A673 (cell line): ENCODE measurements at regions not wholly inside any gene's neighbourhood (a gene's known extent, or its start where the extent isn't known, plus 50 kb on each side); places are given as distances from the start of the nearest gene placed in this dataset.

ENCODE experiments used
- BruUV-seq: library from RNA; stranded (reverse); fragments of 400-500 nt; replicated peaks from 2 replicates; lab custom pipeline; 2021; lab: Mats Ljungman, UMichigan
- CTCF ChIA-PET: fragments of 300-600 bp; sonication (Branson Sonifier 250); formaldehyde crosslinking; loops from one replicate; lab custom pipeline; 2022; ENCODE audit warnings: antibody characterized with exemption; lab: Charles Lee
- POLR2A ChIA-PET: fragments of 300-600 bp; sonication (Branson Sonifier 250); formaldehyde crosslinking; loops from one replicate; lab custom pipeline; 2022; ENCODE audit warnings: antibody characterized with exemption; ENCODE audit not compliant: low non-redundant PET; lab: Charles Lee
- DNase-seq: peaks from one replicate; pipeline ENCODE4 v3.0.0-alpha.2; 2015; ENCODE audit warnings: low spot score
- H3K27ac ChIP-seq: fragments of 200-600 bp; sonication (generic); 2 replicates; pipeline ENCODE4 v1.5.1; 2016; ENCODE audit warnings: mixed run types, low read depth, mild to moderate bottlenecking, mixed read lengths, antibody characterized with exemption, low read length; ENCODE audit not compliant: poor library complexity, severe bottlenecking
- H3K27me3 ChIP-seq: fragments of 200-600 bp; sonication (generic); replicated peaks from 2 replicates; pipeline ENCODE4 v1.6.1; 2017; ENCODE audit warnings: mixed run types, low read depth, mild to moderate bottlenecking, mixed read lengths, antibody characterized with exemption, low read length; ENCODE audit not compliant: insufficient read depth, poor library complexity
- H3K36me3 ChIP-seq: fragments of 200-600 bp; sonication (generic); 2 replicates; pipeline ENCODE4 v1.6.1; 2016; ENCODE audit warnings: mixed run types, mild to moderate bottlenecking, mixed read lengths, antibody characterized with exemption, low read length; ENCODE audit not compliant: insufficient read depth, poor library complexity, severe bottlenecking
- H3K4me1 ChIP-seq: fragments of 200-600 bp; sonication (generic); 2 replicates; pipeline ENCODE4 v1.6.1; 2017; ENCODE audit warnings: mixed run types, mild to moderate bottlenecking, mixed read lengths, antibody characterized with exemption, low read length; ENCODE audit not compliant: insufficient read depth, poor library complexity, severe bottlenecking
- H3K4me3 ChIP-seq: fragments of 200-600 bp; sonication (generic); 2 replicates; pipeline ENCODE4 v1.5.1; 2016; ENCODE audit warnings: low read depth, mixed run types, mild to moderate bottlenecking, mixed read lengths, low read length; ENCODE audit not compliant: poor library complexity, severe bottlenecking
- H3K9me3 ChIP-seq: fragments of 200-600 bp; sonication (generic); 2 replicates; pipeline ENCODE4 v1.6.1; 2016; ENCODE audit warnings: mixed run types, low read depth, mild to moderate bottlenecking, mixed read lengths, antibody characterized with exemption, low read length; ENCODE audit not compliant: poor library complexity, severe bottlenecking
- EZH2 ChIP-seq: fragments of 200-600 bp; sonication (generic); IDR thresholded peaks from 2 replicates; pipeline ENCODE4 v1.6.1; 2017; ENCODE audit warnings: borderline replicate concordance, low read depth, mild to moderate bottlenecking, mixed read lengths, antibody characterized with exemption, low read length; ENCODE audit not compliant: poor library complexity, severe bottlenecking
- intact Hi-C: fragments of 100-400 bp; cut with micrococcal nuclease; formaldehyde crosslinking; loops from one replicate; pipeline ENCODE4 v1.10.0; 2022; ENCODE audit not compliant: unreplicated experiment
- TF ChIP-seq, protein P1 (sequence below): fragments of 300-800, 200-600 bp; sonication (generic); conservative IDR thresholded peaks from 2 replicates; pipeline ENCODE4 v1.5.1; 2017; ENCODE audit warnings: low read depth, mild to moderate bottlenecking, antibody characterized with exemption, low read length, moderate library complexity, mixed read lengths

DNA sequence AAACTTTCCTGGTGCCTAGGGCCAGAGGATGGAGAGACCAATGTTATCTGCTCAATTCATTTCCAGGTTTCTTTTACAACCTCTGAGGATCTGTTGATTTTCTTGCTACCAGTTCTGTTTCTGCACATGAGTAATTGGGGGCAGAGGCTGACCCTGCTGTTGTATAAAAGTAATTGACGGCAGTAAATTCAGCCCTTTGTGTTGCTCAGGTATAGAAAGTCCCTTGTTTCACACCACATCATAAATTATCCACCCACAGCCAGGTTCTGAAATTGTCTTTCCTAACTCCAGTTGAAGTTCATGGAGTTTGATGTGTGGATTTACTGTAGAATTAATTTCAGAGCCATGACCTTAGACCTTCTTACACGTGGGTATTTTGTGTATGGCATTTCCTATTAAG lies 107.4 kb upstream of the GRIK2 start:
- no peaks in the 10 kb centered on the region for H3K27me3 ChIP-seq
- CTCF ChIA-PET: no interaction called here
- DNase-seq: no peak
- no peaks in the 10 kb centered on the region for H3K36me3 ChIP-seq
- no peak for TF ChIP-seq EZH2
- TF ChIP-seq, protein P1, sequence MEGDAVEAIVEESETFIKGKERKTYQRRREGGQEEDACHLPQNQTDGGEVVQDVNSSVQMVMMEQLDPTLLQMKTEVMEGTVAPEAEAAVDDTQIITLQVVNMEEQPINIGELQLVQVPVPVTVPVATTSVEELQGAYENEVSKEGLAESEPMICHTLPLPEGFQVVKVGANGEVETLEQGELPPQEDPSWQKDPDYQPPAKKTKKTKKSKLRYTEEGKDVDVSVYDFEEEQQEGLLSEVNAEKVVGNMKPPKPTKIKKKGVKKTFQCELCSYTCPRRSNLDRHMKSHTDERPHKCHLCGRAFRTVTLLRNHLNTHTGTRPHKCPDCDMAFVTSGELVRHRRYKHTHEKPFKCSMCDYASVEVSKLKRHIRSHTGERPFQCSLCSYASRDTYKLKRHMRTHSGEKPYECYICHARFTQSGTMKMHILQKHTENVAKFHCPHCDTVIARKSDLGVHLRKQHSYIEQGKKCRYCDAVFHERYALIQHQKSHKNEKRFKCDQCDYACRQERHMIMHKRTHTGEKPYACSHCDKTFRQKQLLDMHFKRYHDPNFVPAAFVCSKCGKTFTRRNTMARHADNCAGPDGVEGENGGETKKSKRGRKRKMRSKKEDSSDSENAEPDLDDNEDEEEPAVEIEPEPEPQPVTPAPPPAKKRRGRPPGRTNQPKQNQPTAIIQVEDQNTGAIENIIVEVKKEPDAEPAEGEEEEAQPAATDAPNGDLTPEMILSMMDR: no peak
- no peaks in the 10 kb centered on the region for H3K4me1 ChIP-seq
- intact Hi-C loops: no loop called here
- BruUV-seq: no TSS peak
- no peak overlapping the region for H3K4me3 ChIP-seq
- POLR2A ChIA-PET: no interaction called here
- H3K9me3 ChIP-seq: no peaks in the 10 kb centered on the region
- no peak overlapping the region for H3K27ac ChIP-seq

- no peak overlapping the region for H3K4me3 ChIP-seq
- no peaks in the 10 kb centered on the region for H3K4me1 ChIP-seq
- no peak overlapping the region for H3K27ac ChIP-seq
- intact Hi-C loops: no loop called here
- BruUV-seq: no TSS peak
- H3K36me3 ChIP-seq: no peaks in the 10 kb centered on the region
- no peak for DNase-seq
- TF ChIP-seq, protein P1: no peak
- no peak for TF ChIP-seq EZH2
- POLR2A ChIA-PET: no interaction called here
- CTCF ChIA-PET: no interaction called here
- H3K9me3 ChIP-seq: peaks cover 6% of the 10 kb centered on the region
- no peaks in the 10 kb centered on the region for H3K27me3 ChIP-seq
Observed at GRCh38 chr6:101290346-101290745, 103.2 kb upstream of the GRIK2 start.

- Histone ChIP-seq H3K4me3 (no peak overlapping the region), H3K27ac (no peak overlapping the region), H3K27me3 (no peaks in the 10 kb centered on the region), H3K9me3 (peaks cover 6% of the 10 kb centered on the region), H3K4me1 (peaks cover 11% of the 10 kb centered on the region), H3K36me3 (no peaks in the 10 kb centered on the region)
- POLR2A ChIA-PET: no interaction called here
- CTCF ChIA-PET: no interaction called here
- intact Hi-C loops: no loop called here
- BruUV-seq: no TSS peak
- TF ChIP-seq EZH2: no peak
- TF ChIP-seq, protein P1: no peak
- no peak for DNase-seq
Observed at GRCh38 chr6:101294051-101294638, 99.4 kb upstream of the GRIK2 start.
